ENCODE measurements at regions not wholly inside any gene's neighbourhood (a gene's known extent, or its start where the extent isn't known, plus 50 kb on each side); places are given as distances from the start of the nearest gene placed in this dataset.
"Not testable (repeated sequence)": the region's sequence is repeated elsewhere in the genome, so short reads cannot be mapped to it uniquely, and the experiment has no call there.

DNA sequence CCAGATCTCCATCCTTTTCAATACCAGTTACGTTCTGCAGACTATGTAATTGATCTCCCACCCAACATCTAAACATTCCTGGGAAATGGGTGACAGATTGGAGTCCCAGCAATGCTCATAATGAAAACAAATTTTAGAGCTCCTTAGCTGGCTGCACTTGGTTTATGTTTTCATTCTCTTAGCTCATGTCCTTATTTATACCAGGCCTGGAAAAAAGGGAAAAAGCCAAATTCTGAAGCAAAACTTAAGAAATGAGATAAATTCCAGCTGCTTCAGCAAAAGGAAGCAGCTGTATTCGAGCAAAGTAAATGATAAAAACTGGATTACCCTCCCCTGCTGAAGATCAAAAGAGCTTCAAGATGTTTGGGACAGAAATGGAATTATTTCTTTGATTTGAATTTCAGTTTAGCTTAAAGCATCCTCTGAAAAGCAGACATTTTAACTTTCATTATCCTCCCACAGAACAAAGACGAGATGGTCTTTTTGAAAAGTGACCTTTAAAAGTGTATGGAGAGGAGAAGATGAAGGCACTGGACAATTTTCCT is 196.5 kb upstream of the THUMPD2 start:
- Histone ChIP-seq H3K9me3 (no peaks in the 10 kb centered on the region), H3K36me3 (no peaks in the 10 kb centered on the region), H3K4me3 (no peak overlapping the region), H3K27ac (no peak overlapping the region), H3K4me1 (no peaks in the 10 kb centered on the region), H3K27me3 (no peaks in the 10 kb centered on the region)
- no peak for FAIRE-seq
- intact Hi-C loops (cut with DNase I), result no loop called here
- WGBS, 2 donors, result 39 to 61% methylated on average over 3 of the region's 3 CpGs
- DNase-seq, result no peak
- TF ChIP-seq CTCF (IDR thresholded peaks at IDR 0.05), result no peak
- ATAC-seq, result no peak

- Histone ChIP-seq H3K4me1 (no peaks in the 10 kb centered on the region), H3K9me3 (no peaks in the 10 kb centered on the region), H3K27me3 (no peaks in the 10 kb centered on the region), H3K27ac (no peak overlapping the region), H3K4me3 (no peak overlapping the region), H3K36me3 (no peaks in the 10 kb centered on the region)
- FAIRE-seq, result no peak
- ATAC-seq, result no peak
- TF ChIP-seq CTCF (IDR thresholded peaks at IDR 0.05), result no peak
- 40 to 58% methylated on average over 1 of the region's 1 CpG for WGBS, 2 donors
- intact Hi-C loops (cut with DNase I), result no loop called here
- DNase-seq, result no peak
Observed at GRCh38 chr2:39968037-39968436, 189.0 kb upstream of the THUMPD2 start.

GRCh38 chr2:39960681-39961080 is 181.6 kb upstream of the THUMPD2 start:
- H3K4me1 ChIP-seq, DNase-seq: not testable (repeated sequence)
- WGBS, 2 donors, result 57 to 74% methylated on average over 7 of the region's 7 CpGs

DNA sequence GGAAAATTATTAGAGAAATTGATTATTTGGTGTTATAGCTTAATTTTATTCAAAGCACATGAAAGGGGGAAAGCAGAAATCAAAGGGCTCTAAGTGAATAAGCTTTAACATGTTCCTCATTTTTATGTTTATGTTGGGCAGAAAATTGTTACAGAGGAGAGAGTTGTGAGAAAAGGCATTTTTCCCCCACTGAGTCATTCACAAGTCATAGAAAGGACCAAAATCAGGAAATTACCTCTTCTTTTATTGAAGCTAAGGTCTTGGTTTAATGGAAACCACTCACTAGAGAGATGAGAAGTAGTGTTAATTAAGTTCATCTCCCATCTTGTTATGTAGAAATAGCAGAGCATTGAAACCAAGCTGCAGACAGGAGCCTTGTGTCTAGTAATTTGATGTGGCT is 175.3 kb upstream of the THUMPD2 start:
- Histone ChIP-seq H3K27ac (no peak overlapping the region), H3K4me3 (no peak overlapping the region), H3K9me3 (no peaks in the 10 kb centered on the region), H3K36me3 (no peaks in the 10 kb centered on the region), H3K4me1 (no peaks in the 10 kb centered on the region), H3K27me3 (no peaks in the 10 kb centered on the region)
- no peak for TF ChIP-seq CTCF (IDR thresholded peaks at IDR 0.05)
- DNase-seq, result no peak
- no peak for FAIRE-seq
- ATAC-seq, result no peak
- intact Hi-C loops (cut with DNase I), result no loop called here

More at GRCh38 chr2:39960681-39961080, 181.6 kb upstream of the THUMPD2 start:
- FAIRE-seq; H3K9me3 ChIP-seq; intact Hi-C loops (cut with DNase I); H3K27ac ChIP-seq; H3K27me3 ChIP-seq; H3K36me3 ChIP-seq; ATAC-seq; H3K4me3 ChIP-seq: not testable (repeated sequence)

DNA sequence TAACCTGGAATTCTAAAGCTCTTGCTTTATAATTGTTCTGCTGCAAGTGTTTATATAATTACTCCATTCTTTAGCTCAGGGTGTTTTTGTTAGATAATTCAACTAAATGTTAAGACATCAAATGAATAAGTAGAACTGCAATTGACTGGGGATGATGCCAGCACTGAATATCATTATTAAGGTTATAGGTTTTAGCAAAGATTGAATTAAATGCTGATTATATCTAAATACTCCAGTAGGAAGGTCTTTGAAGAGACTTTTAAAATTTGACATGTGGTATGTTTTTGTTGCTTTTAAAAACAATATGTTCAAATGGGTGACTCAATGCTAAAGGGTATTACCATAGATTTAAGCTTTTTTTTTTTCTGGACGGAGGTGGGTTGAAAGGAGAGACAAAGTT is 170.1 kb upstream of the THUMPD2 start:
- Histone ChIP-seq H3K36me3 (no peaks in the 10 kb centered on the region), H3K4me3 (no peak overlapping the region), H3K4me1 (no peaks in the 10 kb centered on the region), H3K27me3 (no peaks in the 10 kb centered on the region), H3K9me3 (no peaks in the 10 kb centered on the region), H3K27ac (no peak overlapping the region)
- no peak for TF ChIP-seq CTCF (IDR thresholded peaks at IDR 0.05)
- FAIRE-seq, result no peak
- no peak for ATAC-seq
- intact Hi-C loops (cut with DNase I), result no loop called here
- WGBS, 2 donors, result 56 to 59% methylated on average over 1 of the region's 1 CpG
- no peak for DNase-seq
